Heart left ventricle (tissue), 13 donors: ENCODE measurements at regions not wholly inside any gene's neighbourhood (a gene's known extent, or its start where the extent isn't known, plus 50 kb on each side); places are given as distances from the start of the nearest gene placed in this dataset.

ENCODE experiments used
- CTCF ChIP-seq, 12 donors: fragments of 200-600 bp; sonication (generic) in 4 of 12; IDR thresholded peaks; one replicate each; pipeline versions ENCODE4 v1.5.0 to v1.8.0; 2018 to 2022; ENCODE audit warnings: antibody characterized with exemption in 12 of 12, mild to moderate bottlenecking in 5 of 12
- POLR2A ChIP-seq, 2 donors: fragments of 450-650 bp; IDR thresholded peaks; one replicate each; pipeline ENCODE4 v1.6.1; 2017; ENCODE audit warnings: antibody characterized with exemption in 2 of 2, mild to moderate bottlenecking in 2 of 2, moderate library complexity in 2 of 2
- donor health status: ischemic (EF 13 %, LVEDD 7.1; RV severe dilation, severe dysfunction).
- donor health status: DM: no; HTN: yes; CAD: no.
- donor health status: DM: no; HTN: no; CAD: no.
- donor health status: ischemic (EF 25% LVEDD 6.9; RV normal size, moderate dysfunction).
- donor health status: ischemic (EF 25% LVEDD 5.7; RV mildly dilated, moderate dysfunction).
- donor health status: ischemic (EF 35%, LVEDD 5.7; RV mildly dilated, moderate dysfunction).
- donor health status: nonischemic (EF 11% LVEDD 7.7; RV severe dilation, severe dysfunction).
- donor health status: DM: yes; HTN: yes; CAD: no.
- donor health status: PGD.
- donor health status: ischemic (EF 29% LVEDD 5.4; RV normal size, mild dysfunction).
- donor health status: nonischemic (EF 23%, LVEDD 6.1; RV moderate dilation, normal function).

DNA sequence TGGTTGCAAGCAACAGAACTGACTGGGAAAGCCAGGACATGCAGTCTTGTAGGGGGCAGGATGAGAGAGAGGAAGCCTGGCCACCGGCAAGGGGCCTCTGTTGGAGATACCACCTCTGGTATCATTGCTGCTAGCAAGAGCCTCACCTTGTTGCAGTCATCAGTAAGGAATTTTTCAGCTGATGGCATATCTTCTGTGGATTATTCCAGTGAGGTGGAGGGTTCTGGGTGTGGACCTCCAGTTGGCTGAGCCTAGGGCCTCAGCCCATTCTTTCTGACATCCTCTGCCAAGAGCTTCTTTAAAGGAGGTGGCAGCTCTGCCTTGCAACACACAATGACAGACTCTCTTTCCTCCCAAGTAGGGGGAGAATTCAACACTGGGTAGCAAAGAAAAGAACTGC, 128.9 kb downstream of the AQP9 start:
- no peak for TF ChIP-seq CTCF (IDR thresholded peaks at IDR 0.05)
- no peak for TF ChIP-seq POLR2A (IDR thresholded peaks at IDR 0.05)
